Stimulated activated CD4-positive, alpha-beta T cell treated with anti-CD3 and anti-CD28 coated beads, TNF-alpha, amount 100 ng/mL, for 24 hours (primary cell): ENCODE measurements at regions not wholly inside any gene's neighbourhood (a gene's known extent, or its start where the extent isn't known, plus 50 kb on each side); places are given as distances from the start of the nearest gene placed in this dataset.

Experiments
- DNase-seq, 3 experiments: peaks; one replicate each; pipeline ENCODE4 v3.0.0-alpha.2; 2020; ENCODE audit warnings: low read depth in 3 of 3

GRCh38 chr7:93015779-93016481 lies 101.8 kb downstream of the SAMD9 start:
- DNase-seq: no peak

GRCh38 chr7:93015101-93015778 lies 102.5 kb downstream of the SAMD9 start:
- no peak for DNase-seq

GRCh38 chr7:93014410-93014809 lies 103.4 kb downstream of the SAMD9 start:
- DNase-seq: no peak

GRCh38 chr7:93013446-93014061 lies 104.2 kb downstream of the SAMD9 start:
- DNase-seq: no peak

- no peak for DNase-seq
Measured at GRCh38 chr7:93011351-93012294, 106.2 kb downstream of the SAMD9 start.

- no peak for DNase-seq
Measured at GRCh38 chr7:93008833-93009232, 108.9 kb downstream of the SAMD9 start.

DNA sequence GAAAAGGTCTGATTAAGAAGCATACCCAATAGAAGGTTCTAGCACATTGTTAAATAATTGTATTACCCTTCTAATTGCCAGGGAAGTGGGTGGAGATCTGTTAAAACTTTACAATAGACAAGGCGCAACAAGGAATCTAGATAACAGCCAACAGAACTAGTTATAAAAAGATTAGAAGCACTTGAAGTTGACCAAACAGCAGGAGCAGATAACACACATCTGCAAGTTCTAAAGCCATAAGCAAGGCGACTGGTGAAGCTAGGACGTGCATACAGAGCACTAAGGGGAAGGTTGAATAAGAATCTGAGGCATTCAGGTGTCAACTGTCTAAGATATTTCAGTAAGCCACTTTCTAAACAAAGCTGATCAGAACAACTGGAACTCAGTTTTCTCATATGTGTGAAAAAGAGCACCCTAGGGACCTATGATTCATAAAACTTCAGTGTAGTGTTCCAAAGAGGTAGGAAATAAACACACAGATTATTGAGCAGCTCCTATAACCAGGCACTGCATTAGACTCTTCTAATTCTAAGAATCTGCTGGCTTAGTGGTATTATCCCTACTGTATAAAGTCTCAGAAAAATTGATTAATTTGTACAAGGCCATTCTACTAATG lies 111.2 kb downstream of the SAMD9 start:
- no peak for DNase-seq

DNA sequence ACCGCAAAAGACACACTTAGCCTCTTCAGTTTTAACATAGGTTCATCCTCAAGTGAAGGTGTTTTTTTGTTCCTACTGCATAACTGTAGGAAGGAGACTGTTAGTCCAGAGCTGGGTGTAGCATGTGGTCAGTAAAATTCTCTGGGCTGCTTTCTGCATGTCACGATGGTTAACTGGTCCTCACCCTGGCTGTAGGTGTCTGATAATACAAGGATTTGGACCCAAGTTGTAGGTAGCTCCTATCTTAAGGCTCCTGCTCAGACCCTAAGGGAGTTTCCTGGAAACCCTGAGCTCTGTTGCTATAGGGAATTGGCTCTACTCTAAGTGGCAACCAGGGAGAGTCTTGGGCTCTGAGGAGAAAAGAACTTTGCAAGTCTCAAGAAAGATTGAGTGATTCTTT lies 112.9 kb downstream of the SAMD9 start:
- no peak for DNase-seq

GRCh38 chr7:92997719-92998118 lies 120.1 kb downstream of the SAMD9 start:
- DNase-seq: no peak

DNA sequence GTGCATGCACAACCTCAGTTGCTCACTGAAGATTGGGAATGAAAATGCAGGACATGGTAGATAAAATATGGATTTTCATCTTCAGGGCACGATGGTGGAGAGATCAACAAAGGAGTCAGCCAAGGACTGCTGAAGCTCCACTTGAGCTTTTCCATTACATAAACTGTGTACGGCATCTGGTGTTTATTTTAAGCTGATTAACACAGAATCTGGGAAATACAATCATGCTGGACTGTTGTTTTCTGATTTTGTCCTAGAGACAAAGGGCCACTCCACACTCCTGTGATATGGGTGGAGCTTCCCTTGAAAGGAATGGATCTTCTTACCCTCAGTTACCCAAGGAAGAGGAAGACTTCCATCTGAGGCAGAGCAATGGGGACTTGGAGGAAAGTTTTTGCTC lies 120.6 kb downstream of the SAMD9 start:
- no peak for DNase-seq

- DNase-seq: no peak
Measured at GRCh38 chr7:92994901-92995300, 122.9 kb downstream of the SAMD9 start.

- no peak for DNase-seq
Measured at GRCh38 chr7:92992932-92993331, 124.8 kb downstream of the SAMD9 start.

DNA sequence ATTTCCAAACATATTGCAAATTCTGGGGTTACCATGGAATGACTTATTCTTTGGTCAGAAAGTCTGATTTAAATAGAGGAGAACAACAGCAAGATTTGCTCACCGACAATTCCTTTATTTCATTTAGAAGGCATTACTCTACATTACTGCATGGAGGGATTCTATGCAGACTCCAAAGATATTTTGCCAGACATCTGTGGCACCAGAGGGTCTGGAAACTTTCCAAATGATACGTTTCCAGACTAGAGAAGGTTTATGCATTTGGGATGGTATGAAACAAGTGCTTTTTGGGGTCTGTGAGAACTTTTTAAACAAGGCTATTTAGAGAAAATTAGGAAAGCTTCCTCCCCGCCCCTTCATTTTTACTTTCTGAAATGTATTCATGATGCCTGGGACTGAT lies 125.3 kb downstream of the SAMD9 start:
- DNase-seq: no peak

DNA sequence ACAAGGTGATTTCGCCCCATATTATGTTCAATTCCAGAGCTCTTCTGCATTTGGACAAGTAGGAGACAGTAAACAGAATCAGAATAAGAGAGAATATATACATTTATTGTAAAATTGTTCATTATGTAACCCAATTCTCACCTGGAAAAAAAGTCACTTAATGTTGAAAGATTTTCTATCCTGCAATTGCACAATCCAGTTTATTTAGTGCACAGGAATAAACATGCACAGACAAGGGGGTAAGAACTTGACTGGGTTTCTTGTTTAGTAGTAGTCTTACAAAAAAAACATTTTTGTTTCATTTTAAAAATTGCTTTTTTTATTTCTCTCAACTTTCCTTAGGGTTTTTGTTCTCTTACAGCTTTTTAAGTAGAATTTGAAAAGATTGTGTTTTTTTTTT lies 126.6 kb downstream of the SAMD9 start:
- DNase-seq: no peak

DNA sequence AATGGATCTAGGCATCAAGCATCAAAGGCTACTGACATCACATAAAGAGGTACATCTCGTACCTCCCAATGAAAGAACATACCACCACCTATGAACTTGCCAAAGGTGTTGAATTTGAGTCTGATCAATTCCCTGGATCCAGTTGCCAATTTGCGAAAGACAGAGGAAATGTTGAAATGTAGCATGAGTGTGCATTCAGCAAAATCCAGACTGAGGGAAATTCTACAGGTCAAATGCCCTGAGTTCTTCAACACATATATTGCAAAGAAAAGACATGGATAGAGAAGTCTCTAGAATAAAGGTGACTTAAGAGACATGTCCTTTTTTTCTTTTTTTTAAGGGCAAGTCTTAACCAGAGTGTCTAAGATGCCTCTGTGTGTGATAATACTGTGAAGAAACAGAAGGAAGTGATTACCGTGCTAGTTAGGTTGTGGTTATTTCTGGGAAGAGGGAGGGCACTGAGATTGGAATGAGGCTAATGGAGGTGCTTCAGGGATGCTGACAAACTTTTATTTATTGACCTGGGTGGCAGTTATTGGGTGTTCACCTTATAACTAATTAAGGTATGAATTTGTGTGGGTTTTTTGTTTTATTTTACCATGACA lies 128.7 kb downstream of the SAMD9 start:
- DNase-seq: no peak

- DNase-seq: no peak
Measured at GRCh38 chr7:92988051-92988450, 129.7 kb downstream of the SAMD9 start.

- DNase-seq: no peak
Measured at GRCh38 chr7:92987538-92987937, 130.2 kb downstream of the SAMD9 start.

GRCh38 chr7:92987095-92987494 lies 130.7 kb downstream of the SAMD9 start:
- no peak for DNase-seq

DNA sequence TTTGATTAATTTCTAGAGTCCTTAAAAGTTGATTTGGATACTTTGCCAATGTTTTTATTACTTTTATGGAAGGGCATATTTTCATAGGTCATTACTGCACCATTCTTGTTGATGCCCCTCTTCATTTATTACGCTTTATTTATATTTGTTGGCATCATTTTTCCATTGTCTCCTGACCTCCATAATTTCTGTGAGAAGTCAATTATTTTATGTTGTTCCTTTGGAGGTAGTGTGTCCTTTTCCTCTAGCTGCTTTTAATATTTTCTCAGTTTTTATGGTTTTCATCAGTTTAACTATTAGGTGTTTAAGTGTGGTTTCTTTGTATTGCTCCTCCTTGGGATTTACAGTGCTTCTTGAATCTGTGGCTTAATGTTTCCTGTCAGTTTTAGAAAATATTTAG lies 134.9 kb downstream of the SAMD9 start:
- DNase-seq: no peak

- DNase-seq: no peak
Measured at GRCh38 chr7:92976931-92977330, 140.6 kb upstream of the CDK6 start.

- no peak for DNase-seq
Measured at GRCh38 chr7:92973974-92974373, 137.6 kb upstream of the CDK6 start.
